ENCODE measurements at regions not wholly inside any gene's neighbourhood (a gene's known extent, or its start where the extent isn't known, plus 50 kb on each side); places are given as distances from the start of the nearest gene placed in this dataset.

DNA sequence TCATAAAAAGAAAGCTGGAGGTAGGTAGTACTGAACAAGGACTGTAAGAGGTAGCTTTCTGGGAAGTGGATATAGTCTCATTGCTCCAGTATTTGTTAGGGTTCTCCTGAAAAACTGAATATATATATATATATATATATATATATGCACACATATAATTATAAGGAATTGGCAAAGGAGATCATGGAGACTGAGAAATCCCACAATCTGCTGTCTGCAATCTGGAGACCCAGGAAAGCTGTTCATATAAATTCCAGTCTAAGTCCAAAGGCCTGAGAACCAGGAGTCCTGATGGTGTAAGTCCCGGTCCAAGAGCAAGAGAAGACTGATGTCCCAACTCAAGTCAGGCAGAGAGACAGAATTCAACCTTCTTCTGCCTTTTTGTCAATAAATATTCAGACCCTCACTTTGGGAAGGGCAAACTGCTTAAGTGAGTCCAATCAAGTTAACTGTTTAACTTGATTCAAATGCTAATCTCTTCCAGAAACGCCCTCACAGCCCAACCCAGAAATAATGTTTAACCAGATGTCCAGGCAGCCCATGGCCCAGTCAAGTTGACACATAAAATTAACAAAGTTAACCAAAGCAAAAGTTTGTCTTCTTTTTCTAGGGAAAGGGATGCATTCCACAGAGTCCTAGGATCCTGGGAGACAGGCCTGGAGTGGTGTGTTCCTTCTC lies 225.3 kb upstream of the KAZN start:
- Histone ChIP-seq H4K5ac (ENCODE audit: low read length) (no peak overlapping the region), H3K79me2 (ENCODE audit: control insufficient read depth, insufficient read depth, low read length) (no peaks in the 10 kb centered on the region), H3K18ac (ENCODE audit: low read length) (no peak overlapping the region), H3K4me1 (ENCODE audit: control insufficient read depth, low read depth, low read length) (peaks cover 3% of the 10 kb centered on the region), H3K9ac (ENCODE audit: low read length) (no peak overlapping the region), H3K4ac (ENCODE audit: low read depth, low read length) (no peak overlapping the region), H3K27me3 (ENCODE audit: insufficient read depth, low read length, poor library complexity) (no peaks in the 10 kb centered on the region), H2BK5ac (ENCODE audit: low read length) (no peak overlapping the region), H3K36me3 (ENCODE audit: control insufficient read depth, insufficient read depth, low read length) (no peaks in the 10 kb centered on the region), H3K27ac (ENCODE audit: low read depth, low read length) (no peak overlapping the region), H3K4me3 (ENCODE audit: low read length) (no peak overlapping the region), H4K8ac (ENCODE audit: low read depth, low read length) (no peak overlapping the region), H2BK120ac (ENCODE audit: low read depth, low read length) (no peak overlapping the region), H3K23ac (ENCODE audit: low read length) (no peak overlapping the region), H2AK5ac (ENCODE audit: low read length) (no peak overlapping the region), H2BK15ac (replicated peaks; ENCODE audit: low read depth) (no peak overlapping the region), H3K56ac (ENCODE audit: low read length) (no peak overlapping the region), H3K4me2 (ENCODE audit: low read length) (no peak overlapping the region), H3K79me1 (ENCODE audit: low read length) (no peaks in the 10 kb centered on the region)
- no peak for DNase-seq
- WGBS (ENCODE audit: extremely low coverage, insufficient coverage, low lambda C conversion rate), result no CpG with 5 or more reads among the region's 2 CpGs

DNA sequence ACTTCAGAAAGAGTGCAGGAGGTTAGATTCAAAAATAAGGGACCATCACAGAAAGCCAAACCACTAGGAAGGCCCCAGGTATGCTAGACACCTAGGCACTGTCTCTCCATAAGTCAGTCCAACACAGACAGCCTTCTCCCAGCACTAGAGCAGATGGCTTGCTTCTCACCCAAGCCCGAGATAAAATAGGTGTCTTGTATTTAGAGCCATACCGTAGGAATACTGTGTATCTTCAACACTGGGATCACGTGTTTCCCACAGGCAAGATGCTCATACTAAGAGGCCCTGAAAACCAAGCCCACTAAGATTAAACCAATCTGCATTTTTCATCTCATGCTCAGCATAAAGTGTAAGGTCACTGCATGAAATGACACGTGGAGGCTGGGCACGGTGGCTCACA lies 223.3 kb upstream of the KAZN start:
- no peak for DNase-seq

DNA sequence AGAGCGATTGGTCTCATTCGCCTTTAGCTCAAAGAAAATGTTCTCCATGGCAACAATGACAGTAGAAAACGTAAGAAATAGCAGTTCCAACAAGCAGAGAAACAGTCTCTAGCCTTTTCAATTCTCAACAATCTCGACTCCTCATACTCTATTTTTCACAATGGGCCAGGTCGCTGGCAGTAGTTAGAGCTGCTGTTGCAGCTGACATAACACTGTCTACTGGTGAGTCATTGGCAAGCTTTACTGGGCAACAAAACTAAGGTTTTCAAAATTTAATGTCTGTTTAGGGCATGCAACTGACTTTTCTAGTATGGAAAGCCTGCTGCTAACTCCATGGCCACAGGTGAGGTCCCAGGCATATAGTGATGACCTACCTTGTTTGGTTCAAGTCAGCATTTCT lies 221.1 kb upstream of the KAZN start:
- no peak overlapping the region for H4K8ac ChIP-seq (ENCODE audit: low read depth, low read length)
- H3K9ac ChIP-seq (ENCODE audit: low read length), result no peak overlapping the region
- no peaks in the 10 kb centered on the region for H3K27me3 ChIP-seq (ENCODE audit: insufficient read depth, low read length, poor library complexity)
- no peak overlapping the region for H3K18ac ChIP-seq (ENCODE audit: low read length)
- H3K4ac ChIP-seq (ENCODE audit: low read depth, low read length), result no peak overlapping the region
- no peaks in the 10 kb centered on the region for H3K4me1 ChIP-seq (ENCODE audit: control insufficient read depth, low read depth, low read length)
- no peak overlapping the region for H3K23ac ChIP-seq (ENCODE audit: low read length)
- H3K4me2 ChIP-seq (ENCODE audit: low read length), result no peak overlapping the region
- H2BK120ac ChIP-seq (ENCODE audit: low read depth, low read length), result no peak overlapping the region
- H3K79me2 ChIP-seq (ENCODE audit: control insufficient read depth, insufficient read depth, low read length), result no peaks in the 10 kb centered on the region
- DNase-seq, result no peak
- no peak overlapping the region for H2AK5ac ChIP-seq (ENCODE audit: low read length)
- no peak overlapping the region for H4K5ac ChIP-seq (ENCODE audit: low read length)
- no peak overlapping the region for H3K56ac ChIP-seq (ENCODE audit: low read length)
- H2BK15ac ChIP-seq (replicated peaks; ENCODE audit: low read depth), result no peak overlapping the region
- no peak overlapping the region for H2BK5ac ChIP-seq (ENCODE audit: low read length)
- no peak overlapping the region for H3K27ac ChIP-seq (ENCODE audit: low read depth, low read length)
- no CpG with 5 or more reads among the region's 5 CpGs for WGBS (ENCODE audit: extremely low coverage, insufficient coverage, low lambda C conversion rate)
- H3K36me3 ChIP-seq (ENCODE audit: control insufficient read depth, insufficient read depth, low read length), result no peaks in the 10 kb centered on the region
- no peak overlapping the region for H3K4me3 ChIP-seq (ENCODE audit: low read length)
- H3K79me1 ChIP-seq (ENCODE audit: low read length), result no peaks in the 10 kb centered on the region

More for the DNA sequence above, 223.3 kb upstream of the KAZN start:
- no peak overlapping the region for H3K23ac ChIP-seq (ENCODE audit: low read length)
- no peak overlapping the region for H3K56ac ChIP-seq (ENCODE audit: low read length)
- H3K36me3 ChIP-seq (ENCODE audit: control insufficient read depth, insufficient read depth, low read length), result no peaks in the 10 kb centered on the region
- no peak overlapping the region for H3K18ac ChIP-seq (ENCODE audit: low read length)
- H2BK120ac ChIP-seq (ENCODE audit: low read depth, low read length), result no peak overlapping the region
- no peak overlapping the region for H2AK5ac ChIP-seq (ENCODE audit: low read length)
- no CpG with 5 or more reads among the region's 5 CpGs for whole genome bisulfite sequencing (ENCODE audit: extremely low coverage, insufficient coverage, low lambda C conversion rate)
- H3K4ac ChIP-seq (ENCODE audit: low read depth, low read length), result no peak overlapping the region
- no peak overlapping the region for H4K8ac ChIP-seq (ENCODE audit: low read depth, low read length)
- no peaks in the 10 kb centered on the region for H3K79me2 ChIP-seq (ENCODE audit: control insufficient read depth, insufficient read depth, low read length)
- no peaks in the 10 kb centered on the region for H3K79me1 ChIP-seq (ENCODE audit: low read length)
- no peak overlapping the region for H2BK15ac ChIP-seq (replicated peaks; ENCODE audit: low read depth)
- H2BK5ac ChIP-seq (ENCODE audit: low read length), result no peak overlapping the region
- H3K27ac ChIP-seq (ENCODE audit: low read depth, low read length), result no peak overlapping the region
- H3K27me3 ChIP-seq (ENCODE audit: insufficient read depth, low read length, poor library complexity), result no peaks in the 10 kb centered on the region
- no peak overlapping the region for H4K5ac ChIP-seq (ENCODE audit: low read length)
- no peak overlapping the region for H3K4me3 ChIP-seq (ENCODE audit: low read length)
- H3K4me1 ChIP-seq (ENCODE audit: control insufficient read depth, low read depth, low read length), result peaks cover 3% of the 10 kb centered on the region
- H3K9ac ChIP-seq (ENCODE audit: low read length), result no peak overlapping the region
- no peak overlapping the region for H3K4me2 ChIP-seq (ENCODE audit: low read length)

DNA sequence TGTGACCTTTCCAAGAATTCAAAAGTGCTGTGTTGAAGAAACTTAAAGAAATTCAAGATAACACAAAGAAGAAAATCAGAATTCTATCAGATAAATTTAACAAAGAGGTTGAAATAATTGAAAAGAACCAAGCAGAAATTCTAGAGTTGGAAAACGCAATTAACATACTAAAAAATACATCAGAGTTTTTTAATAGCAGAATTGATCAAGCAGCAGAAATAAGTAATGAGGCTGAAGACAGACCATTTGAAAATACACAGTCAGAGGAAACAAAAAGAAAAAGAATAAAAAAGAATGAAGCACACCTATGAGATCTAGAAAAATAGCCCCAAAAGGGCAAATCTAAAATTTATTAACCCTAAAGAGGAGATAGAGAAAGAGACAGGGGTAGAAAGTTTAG lies 218.1 kb upstream of the KAZN start:
- no peak overlapping the region for H2AK5ac ChIP-seq (ENCODE audit: low read length)
- no peak overlapping the region for H3K27ac ChIP-seq (ENCODE audit: low read depth, low read length)
- no peak overlapping the region for H3K4me3 ChIP-seq (ENCODE audit: low read length)
- H4K8ac ChIP-seq (ENCODE audit: low read depth, low read length), result no peak overlapping the region
- no peaks in the 10 kb centered on the region for H3K27me3 ChIP-seq (ENCODE audit: insufficient read depth, low read length, poor library complexity)
- no CpG with 5 or more reads among the region's 1 CpG for WGBS (ENCODE audit: extremely low coverage, insufficient coverage, low lambda C conversion rate)
- no peak overlapping the region for H3K9ac ChIP-seq (ENCODE audit: low read length)
- no peak overlapping the region for H2BK5ac ChIP-seq (ENCODE audit: low read length)
- H3K23ac ChIP-seq (ENCODE audit: low read length), result no peak overlapping the region
- no peak for DNase-seq
- no peaks in the 10 kb centered on the region for H3K4me1 ChIP-seq (ENCODE audit: control insufficient read depth, low read depth, low read length)
- no peak overlapping the region for H4K5ac ChIP-seq (ENCODE audit: low read length)
- no peak overlapping the region for H3K18ac ChIP-seq (ENCODE audit: low read length)
- no peaks in the 10 kb centered on the region for H3K36me3 ChIP-seq (ENCODE audit: control insufficient read depth, insufficient read depth, low read length)
- H2BK120ac ChIP-seq (ENCODE audit: low read depth, low read length), result no peak overlapping the region
- H2BK15ac ChIP-seq (replicated peaks; ENCODE audit: low read depth), result no peak overlapping the region
- no peaks in the 10 kb centered on the region for H3K79me2 ChIP-seq (ENCODE audit: control insufficient read depth, insufficient read depth, low read length)
- H3K4ac ChIP-seq (ENCODE audit: low read depth, low read length), result no peak overlapping the region
- no peak overlapping the region for H3K4me2 ChIP-seq (ENCODE audit: low read length)
- H3K79me1 ChIP-seq (ENCODE audit: low read length), result no peaks in the 10 kb centered on the region
- no peak overlapping the region for H3K56ac ChIP-seq (ENCODE audit: low read length)

DNA sequence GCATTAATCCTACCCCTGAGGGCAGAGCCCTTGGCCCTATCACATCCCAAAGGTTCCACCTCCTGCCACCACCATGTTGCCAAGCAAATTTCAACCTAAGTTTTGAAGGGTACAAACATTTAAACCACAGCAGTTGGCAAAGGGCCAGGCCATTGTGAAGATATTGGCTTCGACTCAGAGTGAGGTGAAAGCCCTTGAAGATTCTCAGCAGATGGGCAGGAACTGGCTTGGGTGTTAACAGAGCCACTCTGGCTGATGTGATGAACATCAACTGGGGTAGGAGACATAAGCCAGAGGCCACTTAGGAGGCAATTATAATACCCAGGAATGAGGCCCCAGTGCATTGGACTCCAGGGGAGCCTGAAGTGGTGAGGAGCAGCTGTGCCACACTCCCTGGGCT lies 207.7 kb upstream of the KAZN start:
- Histone ChIP-seq H3K27ac (ENCODE audit: low read depth, low read length) (no peak overlapping the region), H3K9ac (ENCODE audit: low read length) (no peak overlapping the region), H3K56ac (ENCODE audit: low read length) (no peak overlapping the region), H3K4me3 (ENCODE audit: low read length) (no peak overlapping the region), H2BK15ac (replicated peaks; ENCODE audit: low read depth) (no peak overlapping the region), H3K4ac (ENCODE audit: low read depth, low read length) (no peak overlapping the region), H3K79me2 (ENCODE audit: control insufficient read depth, insufficient read depth, low read length) (no peaks in the 10 kb centered on the region), H4K5ac (ENCODE audit: low read length) (no peak overlapping the region), H3K79me1 (ENCODE audit: low read length) (no peaks in the 10 kb centered on the region), H3K18ac (ENCODE audit: low read length) (no peak overlapping the region), H3K4me1 (ENCODE audit: control insufficient read depth, low read depth, low read length) (no peaks in the 10 kb centered on the region), H2BK5ac (ENCODE audit: low read length) (no peak overlapping the region), H4K8ac (ENCODE audit: low read depth, low read length) (no peak overlapping the region), H2AK5ac (ENCODE audit: low read length) (no peak overlapping the region), H3K4me2 (ENCODE audit: low read length) (no peak overlapping the region), H2BK120ac (ENCODE audit: low read depth, low read length) (no peak overlapping the region), H3K36me3 (ENCODE audit: control insufficient read depth, insufficient read depth, low read length) (no peaks in the 10 kb centered on the region), H3K23ac (ENCODE audit: low read length) (no peak overlapping the region), H3K27me3 (ENCODE audit: insufficient read depth, low read length, poor library complexity) (no peaks in the 10 kb centered on the region)
- no peak for DNase-seq
- no CpG with 5 or more reads among the region's 1 CpG for WGBS (ENCODE audit: extremely low coverage, insufficient coverage, low lambda C conversion rate)
